ENCODE measurements at regions not wholly inside any gene's neighbourhood (a gene's known extent, or its start where the extent isn't known, plus 50 kb on each side); places are given as distances from the start of the nearest gene placed in this dataset.

GRCh38 chr20:22425344-22426295, 158.8 kb downstream of the FOXA2 start:
- Histone ChIP-seq H3K9me3 (ENCODE audit: low read length) (no peaks in the 10 kb centered on the region), H3K4me1 (ENCODE audit: insufficient read depth, low read length) (peaks cover 17% of the 10 kb centered on the region), H3K9ac (ENCODE audit: low read length) (no peak overlapping the region), H4K20me1 (ENCODE audit: low read length) (no peaks in the 10 kb centered on the region), H3K36me3 (ENCODE audit: low read depth, low read length) (no peaks in the 10 kb centered on the region), H3K27me3 (ENCODE audit: low read length) (no peaks in the 10 kb centered on the region), H3K4me2 (ENCODE audit: low read length) (no peak overlapping the region), H3K79me2 (ENCODE audit: low read length) (no peaks in the 10 kb centered on the region), H3K4me3 (ENCODE audit: low read length) (no peak overlapping the region), H2AFZ (ENCODE audit: low read length) (no peak overlapping the region), H3K9me2 (replicated peaks; ENCODE audit: low read length) (no peaks in the 10 kb centered on the region), H3K27ac (ENCODE audit: low read length) (no peak overlapping the region), H3F3A (ENCODE audit: low read length, unreplicated experiment) (no peaks in the 10 kb centered on the region)
- TF ChIP-seq CTCF (conservative IDR thresholded peaks at IDR 0.05; ENCODE audit: low read depth, low read length), result no peak
- ATAC-seq (no peak), DNase-seq (no peak)
- CTCF ChIA-PET, result no interaction called here
- intact Hi-C loops (cut with micrococcal nuclease), result no loop called here
- BruUV-seq (replicated peaks), result no TSS peak
- POLR2A ChIA-PET (ENCODE audit: unreplicated experiment), result no interaction called here

GRCh38 chr20:22423190-22423832, 161.1 kb downstream of the FOXA2 start:
- Histone ChIP-seq H3F3A (ENCODE audit: low read length, unreplicated experiment) (no peaks in the 10 kb centered on the region), H3K4me1 (ENCODE audit: insufficient read depth, low read length) (no peaks in the 10 kb centered on the region), H3K4me3 (ENCODE audit: low read length) (no peak overlapping the region), H3K36me3 (ENCODE audit: low read depth, low read length) (no peaks in the 10 kb centered on the region), H2AFZ (ENCODE audit: low read length) (peak overlapping the region; percentile 6; the same call in 1 of the 2 replicates), H3K79me2 (ENCODE audit: low read length) (no peaks in the 10 kb centered on the region), H3K4me2 (ENCODE audit: low read length) (no peak overlapping the region), H3K9ac (ENCODE audit: low read length) (no peak overlapping the region), H3K27me3 (ENCODE audit: low read length) (no peaks in the 10 kb centered on the region), H3K9me2 (replicated peaks; ENCODE audit: low read length) (no peaks in the 10 kb centered on the region), H3K9me3 (ENCODE audit: low read length) (no peaks in the 10 kb centered on the region), H4K20me1 (ENCODE audit: low read length) (no peaks in the 10 kb centered on the region), H3K27ac (ENCODE audit: low read length) (no peak overlapping the region)
- ChIA-PET POLR2A (ENCODE audit: unreplicated experiment) (no interaction called here), CTCF (no interaction called here)
- TF ChIP-seq EZH2phosphoT487 (IDR thresholded peaks at IDR 0.05; ENCODE audit: borderline replicate concordance, low read length) (no peak), EZH2 (IDR thresholded peaks at IDR 0.05; ENCODE audit: low read length, unreplicated experiment) (no peak), CTCF (conservative IDR thresholded peaks at IDR 0.05; ENCODE audit: low read depth, low read length) (no peak)
- intact Hi-C loops (cut with micrococcal nuclease), result no loop called here
- ATAC-seq (no peak), DNase-seq (no peak)
- no TSS peak for BruUV-seq (replicated peaks)

DNA sequence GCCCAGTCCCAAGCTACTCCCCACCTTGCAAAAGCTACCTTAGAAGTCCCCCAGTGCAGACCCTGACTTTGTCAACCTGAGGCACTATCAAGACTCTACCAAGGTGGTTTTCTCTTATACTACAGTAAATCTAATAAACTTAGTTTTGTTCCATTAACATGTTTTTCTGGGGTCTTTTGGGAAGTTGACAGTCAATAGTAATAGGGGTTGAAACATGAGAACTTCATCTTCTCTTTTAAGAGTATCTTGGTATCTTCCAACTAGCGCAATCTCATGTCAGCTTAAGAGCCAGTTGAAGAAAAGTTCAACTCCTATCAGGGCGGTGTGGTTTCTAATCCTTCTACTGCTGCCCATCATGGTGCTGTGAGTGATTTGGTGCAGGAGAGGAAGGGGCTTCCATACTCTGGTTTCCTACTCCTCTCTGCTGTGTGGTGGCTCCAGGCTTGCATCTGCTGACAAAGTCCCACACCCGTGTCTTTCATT, 164.2 kb downstream of the FOXA2 start:
- Histone ChIP-seq H3K36me3 (ENCODE audit: low read depth, low read length) (no peaks in the 10 kb centered on the region), H3K4me1 (ENCODE audit: insufficient read depth, low read length) (no peaks in the 10 kb centered on the region), H4K20me1 (ENCODE audit: low read length) (no peaks in the 10 kb centered on the region), H3K27me3 (ENCODE audit: low read length) (no peaks in the 10 kb centered on the region), H3F3A (ENCODE audit: low read length, unreplicated experiment) (no peaks in the 10 kb centered on the region), H3K4me2 (ENCODE audit: low read length) (no peak overlapping the region), H3K9me3 (ENCODE audit: low read length) (no peaks in the 10 kb centered on the region), H3K9me2 (replicated peaks; ENCODE audit: low read length) (no peaks in the 10 kb centered on the region), H2AFZ (ENCODE audit: low read length) (no peak overlapping the region), H3K9ac (ENCODE audit: low read length) (no peak overlapping the region), H3K27ac (ENCODE audit: low read length) (no peak overlapping the region), H3K79me2 (ENCODE audit: low read length) (no peaks in the 10 kb centered on the region), H3K4me3 (ENCODE audit: low read length) (no peak overlapping the region)
- POLR2A ChIA-PET (ENCODE audit: unreplicated experiment), result no interaction called here
- DNase-seq, result no peak
- CTCF ChIA-PET, result interaction anchor here (0.8 kb wide), 1 partner anchor 18 kb away, joined by 3 read pairs; no protein-coding TSS in a partner anchor
- intact Hi-C loops (cut with micrococcal nuclease), result no loop called here
- TF ChIP-seq EZH2phosphoT487 (IDR thresholded peaks at IDR 0.05; ENCODE audit: borderline replicate concordance, low read length), result no peak
- no peak for TF ChIP-seq EZH2 (IDR thresholded peaks at IDR 0.05; ENCODE audit: low read length, unreplicated experiment)
- TF ChIP-seq CTCF (conservative IDR thresholded peaks at IDR 0.05; ENCODE audit: low read depth, low read length), result no peak
- BruUV-seq (replicated peaks), result no TSS peak
- no peak for ATAC-seq

Measured in PC-3 (cell line).